Activated CD4-positive, alpha-beta T cell treated with anti-CD3 and anti-CD28 coated beads for 36 hours (primary cell): ENCODE measurements at regions not wholly inside any gene's neighbourhood (a gene's known extent, or its start where the extent isn't known, plus 50 kb on each side); places are given as distances from the start of the nearest gene placed in this dataset.

Source experiments
- ATAC-seq: fragments of 200-7000 bp; cut with Tn5 transposase; one replicate; pipeline ENCODE4 v1.10.0; 2021; ENCODE audit warnings: mild to moderate bottlenecking, moderate library complexity
- CTCF ChIA-PET: fragments of 350-600 bp; sonication (Branson Sonifier 250); formaldehyde crosslinking; loops from one replicate; lab custom pipeline; 2021; ENCODE audit warnings: antibody characterized with exemption; lab: Charles Lee
- POLR2A ChIA-PET: fragments of 350-600 bp; sonication (Branson Sonifier 250); formaldehyde crosslinking; loops from one replicate; lab custom pipeline; 2021; ENCODE audit warnings: antibody characterized with exemption, inconsistent platforms; lab: Charles Lee
- DNase-seq: peaks from one replicate; pipeline ENCODE4 v3.0.0-alpha.2; 2020
- H3K27ac Mint-ChIP-seq: one replicate; pipeline ENCODE4 v1.8.0; 2021; ENCODE audit warnings: mixed read lengths
- H3K27me3 Mint-ChIP-seq: one replicate; pipeline ENCODE4 v1.8.0; 2021; ENCODE audit warnings: mixed read lengths
- H3K36me3 Mint-ChIP-seq: one replicate; pipeline ENCODE4 v1.8.0; 2021; ENCODE audit warnings: low read depth, mixed read lengths
- H3K4me1 Mint-ChIP-seq: one replicate; pipeline ENCODE4 v1.8.0; 2021; ENCODE audit warnings: mixed read lengths
- H3K4me3 Mint-ChIP-seq: one replicate; pipeline ENCODE4 v1.8.0; 2021; ENCODE audit warnings: mild to moderate bottlenecking, moderate library complexity, mixed read lengths
- H3K9me3 Mint-ChIP-seq: one replicate; pipeline ENCODE4 v1.8.0; 2021; ENCODE audit warnings: low read depth, mixed read lengths
- intact Hi-C, 2 experiments: fragments of 100-400 bp; cut with DNase I in 1 of 2; cut with micrococcal nuclease in 1 of 2; formaldehyde crosslinking; loops; one replicate each; pipeline versions ENCODE4 v1.14.2 to v1.15.1; 2022 to 2024; cut with DNase I, micrococcal nuclease

DNA sequence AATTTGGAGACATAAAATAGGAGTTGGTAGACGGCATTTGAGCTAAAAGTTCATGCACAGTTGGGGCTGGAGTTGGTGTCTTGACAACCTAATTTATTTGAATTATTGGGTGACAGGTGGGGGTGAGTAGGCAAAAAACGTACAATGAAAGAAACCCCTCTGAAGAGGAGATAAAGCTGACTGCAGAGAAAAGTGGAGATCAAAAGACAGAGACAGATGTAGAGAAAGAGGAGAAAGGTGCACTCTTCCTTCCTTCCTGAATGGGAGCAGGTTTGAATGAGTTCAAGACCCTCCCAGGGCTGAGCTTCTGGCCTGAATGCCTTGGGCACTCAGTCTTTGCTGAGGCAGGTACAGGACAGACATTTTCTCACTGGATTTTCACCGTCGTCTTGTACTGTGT is 284.3 kb downstream of the DHX35 start:
- POLR2A ChIA-PET, result no interaction called here
- H3K9me3 Mint-ChIP-seq, result peaks cover 4% of the 10 kb centered on the region
- H3K27me3 Mint-ChIP-seq, result no peaks in the 10 kb centered on the region
- DNase-seq (no peak), ATAC-seq (no peak)
- H3K36me3 Mint-ChIP-seq, result no peaks in the 10 kb centered on the region
- intact Hi-C loops, result no loop called here
- H3K4me1 Mint-ChIP-seq, result peaks cover 14% of the 10 kb centered on the region
- H3K27ac Mint-ChIP-seq, result no peak overlapping the region
- H3K4me3 Mint-ChIP-seq, result no peak overlapping the region
- CTCF ChIA-PET, result no interaction called here

DNA sequence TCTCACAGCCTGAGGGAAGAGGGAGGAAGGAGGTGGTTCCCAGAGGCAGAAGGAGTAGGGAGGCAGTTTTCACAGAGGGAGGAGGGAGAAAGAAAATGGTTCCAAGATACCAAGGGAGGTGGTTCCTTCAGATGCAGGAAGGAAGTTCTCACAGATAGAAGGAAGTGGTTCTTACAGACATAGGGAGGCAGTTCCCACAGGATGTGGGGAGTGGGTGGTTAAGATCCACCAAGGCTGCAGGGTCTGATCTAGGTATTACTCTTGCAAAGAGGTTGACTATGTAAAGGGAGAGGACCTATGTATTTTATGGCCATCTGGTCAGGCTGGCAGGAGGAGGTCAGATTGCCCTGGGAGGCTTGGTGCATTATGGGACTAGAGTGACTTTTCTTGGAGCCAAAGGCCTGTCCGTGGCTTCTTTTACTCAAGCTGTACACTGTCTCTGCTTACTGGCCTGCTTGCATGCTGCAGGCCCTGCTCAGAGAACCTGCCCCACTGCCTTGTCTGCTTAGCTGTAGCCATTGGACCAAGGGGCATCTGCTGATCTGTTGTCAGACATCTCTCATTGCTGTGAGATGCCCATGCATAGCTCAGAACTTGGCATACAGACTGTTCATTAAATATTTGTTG is 283.7 kb downstream of the DHX35 start:
- ChIA-PET POLR2A (no interaction called here), CTCF (no interaction called here)
- Mint-ChIP-seq H3K27ac (no peak overlapping the region), H3K4me3 (no peak overlapping the region), H3K27me3 (no peaks in the 10 kb centered on the region), H3K36me3 (no peaks in the 10 kb centered on the region), H3K9me3 (peaks cover 4% of the 10 kb centered on the region), H3K4me1 (peaks cover 14% of the 10 kb centered on the region)
- intact Hi-C loops, result no loop called here
- no peak for DNase-seq
- no peak for ATAC-seq

DNA sequence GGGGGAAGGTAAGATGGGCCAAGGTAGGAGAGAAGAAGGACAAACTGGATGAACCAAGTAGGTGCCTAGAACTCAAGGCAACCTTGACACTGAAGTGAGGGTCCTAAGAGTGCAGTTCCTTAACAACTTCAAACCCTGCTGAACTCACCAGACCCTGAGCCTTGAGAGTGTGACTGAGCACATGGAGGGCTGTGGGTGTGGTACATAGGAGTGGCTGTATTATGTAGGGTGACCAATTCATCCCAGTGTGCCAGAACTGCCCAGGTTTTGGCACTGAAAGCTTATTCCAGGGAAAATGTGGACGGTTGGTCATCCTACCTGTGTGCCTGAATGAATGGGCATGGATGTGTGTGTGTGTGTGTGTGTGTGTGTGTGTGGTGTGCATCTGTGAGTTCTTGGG is 281.8 kb downstream of the DHX35 start:
- Mint-ChIP-seq H3K27ac (no peak overlapping the region), H3K4me3 (no peak overlapping the region), H3K9me3 (peaks cover 4% of the 10 kb centered on the region), H3K27me3 (peaks cover 4% of the 10 kb centered on the region), H3K36me3 (no peaks in the 10 kb centered on the region), H3K4me1 (peaks cover 14% of the 10 kb centered on the region)
- ChIA-PET CTCF (no interaction called here), POLR2A (no interaction called here)
- ATAC-seq (no peak), DNase-seq (no peak)
- intact Hi-C loops, result no loop called here

DNA sequence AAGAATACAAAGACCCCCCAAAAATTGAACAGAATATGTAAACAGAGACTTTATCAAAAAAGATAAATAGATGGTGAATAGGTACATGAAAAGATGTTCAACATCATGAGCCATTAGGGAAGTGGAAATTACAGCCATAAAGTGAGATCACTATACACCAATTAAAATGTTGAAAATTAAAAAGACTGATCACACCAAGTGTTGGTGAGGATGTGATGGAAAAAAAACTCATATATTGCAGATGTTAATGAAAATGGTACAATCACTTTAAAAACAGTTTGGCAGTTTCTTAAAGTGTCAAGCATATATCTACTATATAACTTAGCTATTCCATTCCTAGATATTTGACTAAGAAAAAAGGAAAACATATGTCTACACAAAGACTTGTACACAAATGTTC is 280.5 kb downstream of the DHX35 start:
- no peak for ATAC-seq
- CTCF ChIA-PET, result no interaction called here

DNA sequence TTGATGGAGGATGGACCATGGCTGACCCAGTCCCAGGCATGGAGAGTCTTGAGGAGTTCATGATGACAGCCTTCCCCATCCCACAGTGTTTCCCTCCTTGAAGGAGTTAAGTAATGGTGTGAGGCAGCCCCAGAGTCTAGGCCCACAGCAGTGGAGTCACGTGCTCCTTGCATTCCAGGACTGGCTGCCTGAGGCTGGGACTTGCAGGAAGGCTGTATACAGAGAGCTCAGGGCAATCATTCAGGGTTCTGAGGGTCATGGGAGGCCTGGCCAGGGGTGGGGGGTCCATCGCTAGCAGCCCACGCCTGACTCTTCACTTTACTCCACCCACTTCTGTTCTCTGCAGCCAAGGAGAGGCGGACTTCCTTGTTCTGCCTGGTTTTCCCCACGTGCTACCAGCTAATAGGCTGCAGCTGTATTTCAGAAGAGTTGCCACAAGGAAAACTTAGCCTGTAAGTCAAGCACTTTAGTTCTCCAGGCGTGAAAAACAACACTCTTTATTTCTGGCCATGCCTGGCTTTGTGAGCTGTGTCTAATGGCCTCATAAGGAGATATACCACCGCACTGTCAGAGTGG is 272.5 kb downstream of the DHX35 start:
- H3K4me1 Mint-ChIP-seq, result no peaks in the 10 kb centered on the region
- intact Hi-C loops, result no loop called here
- no peak overlapping the region for H3K27ac Mint-ChIP-seq
- CTCF ChIA-PET, result interaction anchor here (0.7 kb wide), 1 partner anchor 320 kb away, joined by 3 read pairs; no protein-coding TSS in a partner anchor
- DNase-seq, result no peak
- H3K9me3 Mint-ChIP-seq, result no peaks in the 10 kb centered on the region
- no peak for ATAC-seq
- POLR2A ChIA-PET, result no interaction called here
- no peak overlapping the region for H3K4me3 Mint-ChIP-seq
- peaks cover 3% of the 10 kb centered on the region for H3K27me3 Mint-ChIP-seq
- no peaks in the 10 kb centered on the region for H3K36me3 Mint-ChIP-seq

More for the DNA sequence above, 280.5 kb downstream of the DHX35 start:
- POLR2A ChIA-PET, result no interaction called here
- Mint-ChIP-seq H3K27me3 (peaks cover 4% of the 10 kb centered on the region), H3K9me3 (peaks cover 4% of the 10 kb centered on the region), H3K27ac (no peak overlapping the region), H3K36me3 (no peaks in the 10 kb centered on the region), H3K4me1 (peaks cover 14% of the 10 kb centered on the region), H3K4me3 (no peak overlapping the region)
- no peak for DNase-seq
- intact Hi-C loops, result no loop called here

DNA sequence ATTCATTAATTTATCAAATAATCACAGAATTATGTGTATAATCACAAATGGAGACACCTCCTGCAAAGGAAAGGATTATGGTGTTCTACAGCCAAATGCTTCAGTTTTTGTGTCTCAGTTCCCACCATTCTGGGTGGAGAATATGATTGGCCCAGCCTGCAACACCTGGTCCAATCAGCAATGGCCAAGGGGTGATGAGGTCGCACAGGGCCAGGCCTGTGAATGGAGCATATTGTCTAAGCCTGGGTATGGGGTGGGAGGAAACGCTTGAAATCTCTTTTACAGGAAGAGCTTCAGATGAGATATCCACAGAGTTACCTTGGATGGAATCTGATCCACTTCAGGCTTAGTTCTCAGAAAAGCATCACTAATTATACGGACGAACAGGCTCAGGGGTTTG is 271.6 kb downstream of the DHX35 start:
- Mint-ChIP-seq H3K4me1 (no peaks in the 10 kb centered on the region), H3K27me3 (no peaks in the 10 kb centered on the region), H3K36me3 (no peaks in the 10 kb centered on the region), H3K27ac (no peak overlapping the region), H3K9me3 (no peaks in the 10 kb centered on the region), H3K4me3 (no peak overlapping the region)
- intact Hi-C loops, result no loop called here
- CTCF ChIA-PET, result no interaction called here
- ATAC-seq (no peak), DNase-seq (no peak)
- POLR2A ChIA-PET, result no interaction called here

DNA sequence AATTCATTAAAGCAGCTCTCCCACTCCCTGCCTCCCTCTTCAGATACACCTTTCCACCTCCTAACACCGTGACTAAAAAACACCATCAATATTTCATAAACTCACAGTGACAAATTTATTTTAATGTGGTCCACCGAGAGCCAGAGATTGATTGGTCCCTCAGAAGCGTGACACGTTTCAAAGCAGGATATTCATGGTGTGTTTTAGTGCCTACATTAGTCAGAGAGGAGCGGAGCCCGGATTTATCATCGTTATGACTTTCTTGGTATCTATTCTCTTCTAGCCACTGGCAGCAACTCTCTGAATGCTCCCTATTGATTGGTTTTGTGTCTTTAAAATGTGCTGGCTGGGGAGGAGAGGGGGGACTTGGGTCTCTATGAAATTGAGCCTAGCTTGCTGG is 265.3 kb downstream of the DHX35 start:
- Mint-ChIP-seq H3K27ac (no peak overlapping the region), H3K4me3 (no peak overlapping the region), H3K27me3 (peaks cover 2% of the 10 kb centered on the region), H3K4me1 (no peaks in the 10 kb centered on the region), H3K9me3 (no peaks in the 10 kb centered on the region), H3K36me3 (no peaks in the 10 kb centered on the region)
- no peak for ATAC-seq
- no peak for DNase-seq
- intact Hi-C loops, result no loop called here
- POLR2A ChIA-PET, result no interaction called here
- CTCF ChIA-PET, result no interaction called here

DNA sequence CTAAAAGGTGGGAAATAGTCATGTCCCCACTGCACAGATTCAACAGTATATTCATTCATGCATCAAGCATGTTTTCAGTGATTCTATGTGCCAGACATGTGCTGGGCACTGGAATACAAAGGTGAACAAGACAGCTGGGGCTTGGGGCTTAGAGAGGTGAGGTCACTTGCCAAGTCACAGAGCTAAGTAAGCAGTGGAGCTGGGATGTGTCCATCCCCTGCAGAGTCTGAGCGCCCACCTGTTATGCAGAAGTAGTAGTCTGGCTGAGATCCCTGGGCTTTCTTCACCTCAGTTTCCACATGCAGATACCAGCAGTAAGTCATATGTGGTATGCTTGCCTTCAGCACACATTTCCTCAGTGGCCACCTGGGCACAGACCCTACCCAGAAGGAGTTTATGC is 263.8 kb downstream of the DHX35 start:
- H3K36me3 Mint-ChIP-seq, result no peaks in the 10 kb centered on the region
- no peak overlapping the region for H3K4me3 Mint-ChIP-seq
- H3K4me1 Mint-ChIP-seq, result no peaks in the 10 kb centered on the region
- intact Hi-C loops, result no loop called here
- ChIA-PET CTCF (interaction anchor here (1.2 kb wide), 1 partner anchor 13 kb away, joined by 3 read pairs; no protein-coding TSS in a partner anchor), POLR2A (no interaction called here)
- DNase-seq (no peak), ATAC-seq (no peak)
- H3K27ac Mint-ChIP-seq, result no peak overlapping the region
- peaks cover 2% of the 10 kb centered on the region for H3K27me3 Mint-ChIP-seq
- H3K9me3 Mint-ChIP-seq, result no peaks in the 10 kb centered on the region

DNA sequence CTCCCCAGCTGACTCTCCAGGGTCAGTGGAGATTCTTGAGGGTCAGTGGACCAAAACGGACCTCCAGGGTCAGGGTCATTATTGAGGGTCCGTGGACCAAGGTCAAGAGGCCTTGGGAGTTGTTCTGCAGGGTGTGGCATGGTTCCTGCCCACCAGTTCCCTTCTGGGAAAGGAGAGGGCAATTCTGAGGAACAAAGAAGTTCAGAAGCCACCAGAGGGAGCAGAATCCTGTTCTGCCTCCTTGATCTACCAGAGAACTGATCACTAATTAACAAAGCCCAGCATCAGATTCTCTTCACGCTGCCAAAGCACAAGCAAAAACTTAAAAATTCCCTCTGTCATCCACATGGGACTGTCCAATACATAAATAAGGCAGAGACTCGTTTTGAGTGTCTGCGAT is 263.4 kb downstream of the DHX35 start:
- H3K27ac Mint-ChIP-seq, result no peak overlapping the region
- POLR2A ChIA-PET, result no interaction called here
- CTCF ChIA-PET, result interaction anchor here (1.2 kb wide), 1 partner anchor 12 kb away, joined by 3 read pairs; no protein-coding TSS in a partner anchor
- no peak overlapping the region for H3K4me3 Mint-ChIP-seq
- no peaks in the 10 kb centered on the region for H3K36me3 Mint-ChIP-seq
- ATAC-seq (no peak), DNase-seq (no peak)
- H3K9me3 Mint-ChIP-seq, result no peaks in the 10 kb centered on the region
- no peaks in the 10 kb centered on the region for H3K4me1 Mint-ChIP-seq
- intact Hi-C loops, result no loop called here
- peaks cover 2% of the 10 kb centered on the region for H3K27me3 Mint-ChIP-seq

DNA sequence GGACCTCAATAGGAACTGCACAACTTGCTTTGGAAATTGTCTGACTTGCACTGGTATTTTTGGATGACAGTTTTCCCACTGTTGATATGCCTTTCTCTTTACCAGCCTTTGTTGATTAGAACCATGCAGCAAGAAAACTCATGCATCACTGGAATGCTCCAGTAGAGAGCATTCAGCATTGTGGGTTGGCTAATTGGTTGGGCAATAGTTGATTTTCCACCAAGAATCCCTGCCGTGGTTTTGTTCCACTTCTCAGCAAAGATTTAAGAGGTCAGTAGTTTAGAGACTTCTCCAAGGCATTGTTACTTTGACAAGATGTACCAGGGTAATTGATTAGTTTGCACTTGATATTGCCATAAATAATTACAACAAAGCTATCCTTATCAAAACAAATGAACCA is 260.0 kb downstream of the DHX35 start:
- H3K4me3 Mint-ChIP-seq, result no peak overlapping the region
- H3K27me3 Mint-ChIP-seq, result peaks cover 8% of the 10 kb centered on the region
- no peak overlapping the region for H3K27ac Mint-ChIP-seq
- ATAC-seq, result no peak
- ChIA-PET CTCF (no interaction called here), POLR2A (no interaction called here)
- H3K9me3 Mint-ChIP-seq, result no peaks in the 10 kb centered on the region
- H3K36me3 Mint-ChIP-seq, result no peaks in the 10 kb centered on the region
- no peak for DNase-seq
- intact Hi-C loops, result no loop called here
- H3K4me1 Mint-ChIP-seq, result no peaks in the 10 kb centered on the region

DNA sequence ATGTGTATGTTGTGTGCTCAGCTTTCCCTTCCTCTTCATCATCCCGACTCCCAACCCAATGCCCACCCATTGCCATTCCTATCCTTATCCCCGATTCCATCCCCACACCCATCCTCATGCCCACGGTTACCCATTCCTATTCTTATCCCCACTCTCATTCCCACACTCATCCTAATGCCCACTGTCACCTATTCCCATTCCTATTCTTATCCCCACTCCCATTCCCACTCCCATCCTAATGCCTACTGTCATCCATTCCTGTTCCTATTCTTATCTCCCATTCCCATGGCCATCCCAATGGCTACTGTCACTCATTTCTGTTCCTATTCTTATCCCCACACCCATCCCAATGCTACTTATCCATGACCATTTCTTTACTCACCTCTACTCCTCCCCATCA is 254.1 kb downstream of the DHX35 start:
- H3K27me3 Mint-ChIP-seq, result peaks cover 5% of the 10 kb centered on the region
- intact Hi-C loops, result no loop called here
- no peak for DNase-seq
- H3K4me1 Mint-ChIP-seq, result no peaks in the 10 kb centered on the region
- CTCF ChIA-PET, result no interaction called here
- H3K27ac Mint-ChIP-seq, result no peak overlapping the region
- POLR2A ChIA-PET, result no interaction called here
- H3K4me3 Mint-ChIP-seq, result no peak overlapping the region
- ATAC-seq, result no peak
- H3K9me3 Mint-ChIP-seq, result no peaks in the 10 kb centered on the region
- H3K36me3 Mint-ChIP-seq, result no peaks in the 10 kb centered on the region

DNA sequence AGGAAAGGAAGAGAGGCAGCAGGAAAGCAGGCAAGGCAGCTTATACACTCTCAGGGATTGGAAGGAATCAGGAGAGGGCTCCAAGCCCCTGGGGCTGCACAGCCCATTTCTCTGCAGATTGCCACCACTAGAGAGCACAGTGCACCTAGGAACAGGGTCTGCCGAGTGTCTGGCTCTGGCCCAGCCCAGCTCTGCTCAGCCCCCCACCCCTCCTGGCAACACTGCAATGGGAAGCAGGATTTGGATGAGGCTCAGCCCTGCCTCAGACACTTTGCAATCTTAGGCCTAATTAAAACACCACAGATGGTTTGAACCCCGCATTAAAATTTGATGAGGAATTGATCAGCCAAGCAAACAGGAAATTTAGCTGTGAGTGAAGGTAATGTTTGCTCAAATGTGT is 252.7 kb downstream of the DHX35 start:
- ChIA-PET POLR2A (no interaction called here), CTCF (no interaction called here)
- DNase-seq, result no peak
- Mint-ChIP-seq H3K27me3 (peaks cover 4% of the 10 kb centered on the region), H3K4me3 (no peak overlapping the region), H3K9me3 (no peaks in the 10 kb centered on the region), H3K27ac (no peak overlapping the region), H3K4me1 (no peaks in the 10 kb centered on the region), H3K36me3 (no peaks in the 10 kb centered on the region)
- ATAC-seq, result no peak
- intact Hi-C loops, result no loop called here
